PC-3 (cell line): ENCODE measurements at regions not wholly inside any gene's neighbourhood (a gene's known extent, or its start where the extent isn't known, plus 50 kb on each side); places are given as distances from the start of the nearest gene placed in this dataset.

Experiments
- ATAC-seq: fragments of 200-7000 bp; cut with Tn5 transposase; 2 replicates; pipeline ENCODE4 v1.9.1; 2020; ENCODE audit warnings: mild to moderate bottlenecking, moderate library complexity
- BruUV-seq: library from RNA; stranded (reverse); fragments of 400-500 nt; replicated peaks from 2 replicates; lab custom pipeline; 2021; lab: Mats Ljungman, UMichigan
- CTCF ChIA-PET: fragments of 300-600 bp; sonication (Branson Sonifier 250); formaldehyde crosslinking; loops from one replicate; lab custom pipeline; 2022; ENCODE audit warnings: antibody characterized with exemption; lab: Charles Lee
- POLR2A ChIA-PET: fragments of 300-600 bp; sonication (Branson Sonifier 250); formaldehyde crosslinking; loops from one replicate; lab custom pipeline; 2022; ENCODE audit warnings: antibody characterized with exemption; ENCODE audit not compliant: unreplicated experiment; lab: Charles Lee
- DNase-seq: peaks from one replicate; pipeline ENCODE4 v3.0.0-alpha.2; 2015
- H2AFZ ChIP-seq: fragments of 300-600 bp; sonication (generic); 2 replicates; pipeline ENCODE4 v1.6.0; 2016; ENCODE audit warnings: antibody characterized with exemption, low read length
- H3F3A ChIP-seq: fragments of 300-600 bp; sonication (generic); one replicate; pipeline ENCODE4 v1.6.0; 2017; ENCODE audit warnings: antibody characterized with exemption, low read length, control low read depth, mild to moderate bottlenecking; ENCODE audit not compliant: unreplicated experiment
- H3K27ac ChIP-seq: fragments of 300-600 bp; sonication (generic); 2 replicates; pipeline ENCODE4 v1.5.1; 2016; ENCODE audit warnings: mild to moderate bottlenecking, low read length
- H3K27me3 ChIP-seq: fragments of 300-600 bp; sonication (generic); 2 replicates; pipeline ENCODE4 v1.6.1; 2016; ENCODE audit warnings: low read length, mixed read lengths
- H3K36me3 ChIP-seq: fragments of 300-600 bp; sonication (generic); 2 replicates; pipeline ENCODE4 v1.6.1; 2016; ENCODE audit warnings: low read depth, mixed run types, low read length, mixed read lengths
- H3K4me1 ChIP-seq: fragments of 300-600 bp; sonication (generic); 2 replicates; pipeline ENCODE4 v1.5.1; 2016; ENCODE audit warnings: low read length; ENCODE audit not compliant: insufficient read depth
- H3K4me2 ChIP-seq: fragments of 300-600 bp; sonication (generic); 2 replicates; pipeline ENCODE4 v1.6.0; 2016; ENCODE audit warnings: low read length
- H3K4me3 ChIP-seq: fragments of 300-600 bp; sonication (generic); 2 replicates; pipeline ENCODE4 v1.5.1; 2016; ENCODE audit warnings: mild to moderate bottlenecking, low read length, mixed read lengths
- H3K79me2 ChIP-seq: fragments of 300-600 bp; sonication (generic); 2 replicates; pipeline ENCODE4 v1.6.1; 2017; ENCODE audit warnings: low read length, mixed read lengths
- H3K9ac ChIP-seq: fragments of 300-600 bp; sonication (generic); 2 replicates; pipeline ENCODE4 v1.6.0; 2016; ENCODE audit warnings: mild to moderate bottlenecking, low read length
- H3K9me2 ChIP-seq: fragments of 300-600 bp; sonication (generic); replicated peaks from 2 replicates; pipeline ENCODE4 v1.6.1; 2016; ENCODE audit warnings: mixed run types, low read length, mixed read lengths
- H3K9me3 ChIP-seq: fragments of 300-600 bp; sonication (generic); 2 replicates; pipeline ENCODE4 v1.6.1; 2016; ENCODE audit warnings: low read length, mixed read lengths
- H4K20me1 ChIP-seq: fragments of 300-600 bp; sonication (generic); 2 replicates; pipeline ENCODE4 v1.6.1; 2016; ENCODE audit warnings: low read length, mixed read lengths
- EZH2 ChIP-seq: fragments of 300-600 bp; sonication (generic); IDR thresholded peaks from one replicate; pipeline ENCODE4 v1.6.1; 2017; ENCODE audit warnings: antibody characterized with exemption, mild to moderate bottlenecking, low read length; ENCODE audit not compliant: unreplicated experiment
- EZH2phosphoT487 ChIP-seq: fragments of 300-600 bp; sonication (generic); IDR thresholded peaks from 2 replicates; pipeline ENCODE4 v1.6.1; 2018; ENCODE audit warnings: mild to moderate bottlenecking, antibody characterized with exemption, low read length, borderline replicate concordance
- intact Hi-C: fragments of 100-400 bp; cut with micrococcal nuclease; formaldehyde crosslinking; loops from 2 replicates; pipeline ENCODE4 v1.9.0; 2023
- TF ChIP-seq, protein P1 (sequence below): fragments of 300-600 bp; sonication (generic); conservative IDR thresholded peaks from 2 replicates; pipeline ENCODE4 v1.5.1; 2017; ENCODE audit warnings: antibody characterized with exemption, low read depth, mild to moderate bottlenecking, low read length

DNA sequence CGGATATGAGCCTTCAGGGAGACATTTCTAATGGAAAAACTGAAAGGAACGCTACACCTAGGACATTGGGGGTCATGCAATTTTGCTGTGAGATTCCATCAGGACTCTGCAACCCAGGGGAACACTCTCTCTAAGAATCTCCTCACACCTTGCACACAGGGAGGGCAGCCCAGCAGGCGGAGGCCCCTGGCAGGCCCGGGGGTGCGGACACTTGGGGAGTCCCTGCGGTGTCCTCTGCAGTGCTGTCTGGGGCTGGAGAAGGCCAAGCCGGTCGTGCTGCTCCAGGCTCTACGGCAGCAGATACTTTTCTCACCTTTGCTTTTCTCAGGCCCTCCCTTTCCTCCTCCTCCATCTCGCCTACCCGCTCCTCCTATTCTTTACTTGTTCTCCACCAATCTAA, 54.7 kb upstream of the FAM110C start:
- no peak overlapping the region for H3K4me2 ChIP-seq
- POLR2A ChIA-PET, result no interaction called here
- no peak overlapping the region for H3K9ac ChIP-seq
- BruUV-seq, result no TSS peak
- TF ChIP-seq EZH2phosphoT487, result no peak
- no peak for TF ChIP-seq EZH2
- TF ChIP-seq, protein P1, sequence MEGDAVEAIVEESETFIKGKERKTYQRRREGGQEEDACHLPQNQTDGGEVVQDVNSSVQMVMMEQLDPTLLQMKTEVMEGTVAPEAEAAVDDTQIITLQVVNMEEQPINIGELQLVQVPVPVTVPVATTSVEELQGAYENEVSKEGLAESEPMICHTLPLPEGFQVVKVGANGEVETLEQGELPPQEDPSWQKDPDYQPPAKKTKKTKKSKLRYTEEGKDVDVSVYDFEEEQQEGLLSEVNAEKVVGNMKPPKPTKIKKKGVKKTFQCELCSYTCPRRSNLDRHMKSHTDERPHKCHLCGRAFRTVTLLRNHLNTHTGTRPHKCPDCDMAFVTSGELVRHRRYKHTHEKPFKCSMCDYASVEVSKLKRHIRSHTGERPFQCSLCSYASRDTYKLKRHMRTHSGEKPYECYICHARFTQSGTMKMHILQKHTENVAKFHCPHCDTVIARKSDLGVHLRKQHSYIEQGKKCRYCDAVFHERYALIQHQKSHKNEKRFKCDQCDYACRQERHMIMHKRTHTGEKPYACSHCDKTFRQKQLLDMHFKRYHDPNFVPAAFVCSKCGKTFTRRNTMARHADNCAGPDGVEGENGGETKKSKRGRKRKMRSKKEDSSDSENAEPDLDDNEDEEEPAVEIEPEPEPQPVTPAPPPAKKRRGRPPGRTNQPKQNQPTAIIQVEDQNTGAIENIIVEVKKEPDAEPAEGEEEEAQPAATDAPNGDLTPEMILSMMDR, result no peak
- no peaks in the 10 kb centered on the region for H3K4me1 ChIP-seq
- no peaks in the 10 kb centered on the region for H4K20me1 ChIP-seq
- no peaks in the 10 kb centered on the region for H3K36me3 ChIP-seq
- 0 out of 2 replicates have a peak, but pooled peaks cover under 1% of the 10 kb centered on the region for H3K9me3 ChIP-seq
- no peaks in the 10 kb centered on the region for H3F3A ChIP-seq
- H3K9me2 ChIP-seq, result no peaks in the 10 kb centered on the region
- no peak overlapping the region for H2AFZ ChIP-seq
- DNase-seq (no peak), ATAC-seq (no peak)
- H3K79me2 ChIP-seq, result no peaks in the 10 kb centered on the region
- H3K27ac ChIP-seq, result no peak overlapping the region
- CTCF ChIA-PET, result no interaction called here
- intact Hi-C loops, result no loop called here
- no peaks in the 10 kb centered on the region for H3K27me3 ChIP-seq
- H3K4me3 ChIP-seq, result no peak overlapping the region
